Left kidney (tissue), 1 donor: ENCODE measurements at regions not wholly inside any gene's neighbourhood (a gene's known extent, or its start where the extent isn't known, plus 50 kb on each side); places are given as distances from the start of the nearest gene placed in this dataset.
"Not testable (repeated sequence)": the region's sequence is repeated elsewhere in the genome, so short reads cannot be mapped to it uniquely, and the experiment has no call there.

Source experiments
- DNase-seq: peaks from one replicate; pipeline ENCODE4 v3.0.0-alpha.2; 2013

- no peak for DNase-seq
Observed at GRCh38 chr2:182597570-182598295, 118.3 kb upstream of the DNAJC10 start.

GRCh38 chr2:182598626-182599025 is 117.4 kb upstream of the DNAJC10 start:
- no peak for DNase-seq

- DNase-seq, result no peak
Observed at GRCh38 chr2:182605166-182605565, 110.9 kb upstream of the DNAJC10 start.

GRCh38 chr2:182606728-182607681 is 109.1 kb upstream of the DNAJC10 start:
- DNase-seq, result no peak

- DNase-seq, result no peak
Observed at GRCh38 chr2:182608181-182608845, 107.7 kb upstream of the DNAJC10 start.

GRCh38 chr2:182609005-182609404 is 107.1 kb upstream of the DNAJC10 start:
- not testable (repeated sequence) for DNase-seq

- no peak for DNase-seq
Observed at GRCh38 chr2:182610231-182610630, 105.8 kb upstream of the DNAJC10 start.

GRCh38 chr2:182611009-182611408 is 105.0 kb upstream of the DNAJC10 start:
- DNase-seq, result no peak

- no peak for DNase-seq
Observed at GRCh38 chr2:182615036-182615435, 101.0 kb upstream of the DNAJC10 start.

- no peak for DNase-seq
Observed at GRCh38 chr2:182616471-182617393, 99.3 kb upstream of the DNAJC10 start.

- DNase-seq, result no peak
Observed at GRCh38 chr2:182618672-182619079, 97.4 kb upstream of the DNAJC10 start.

- no peak for DNase-seq
Observed at GRCh38 chr2:182619276-182619675, 96.8 kb upstream of the DNAJC10 start.

- DNase-seq, result no peak
Observed at GRCh38 chr2:182621191-182621590, 94.9 kb upstream of the DNAJC10 start.

GRCh38 chr2:182621810-182622209 is 94.2 kb upstream of the DNAJC10 start:
- DNase-seq, result no peak

- DNase-seq, result no peak
Observed at GRCh38 chr2:182622231-182622630, 93.8 kb upstream of the DNAJC10 start.

GRCh38 chr2:182625814-182626213 is 90.2 kb upstream of the DNAJC10 start:
- DNase-seq, result no peak

GRCh38 chr2:182628916-182629315 is 87.1 kb upstream of the DNAJC10 start:
- DNase-seq, result no peak

- no peak for DNase-seq
Observed at GRCh38 chr2:182630207-182630606, 85.8 kb upstream of the DNAJC10 start.

- DNase-seq, result no peak
Observed at GRCh38 chr2:182631299-182631698, 84.8 kb upstream of the DNAJC10 start.

GRCh38 chr2:182634386-182634785 is 81.7 kb upstream of the DNAJC10 start:
- no peak for DNase-seq

GRCh38 chr2:182636699-182637098 is 79.4 kb upstream of the DNAJC10 start:
- no peak for DNase-seq

- DNase-seq, result no peak
Observed at GRCh38 chr2:182638667-182639066, 77.4 kb upstream of the DNAJC10 start.
